Smooth muscle cell (in vitro differentiated cells): ENCODE measurements at regions not wholly inside any gene's neighbourhood (a gene's known extent, or its start where the extent isn't known, plus 50 kb on each side); places are given as distances from the start of the nearest gene placed in this dataset.

ENCODE experiments used
- DNase-seq: peaks from one replicate; lab custom pipeline; 2025; ENCODE audit not compliant: unreplicated experiment; lab: John Stamatoyannopoulos, UW
- H2AFZ ChIP-seq: fragments of 200-600 bp; sonication (generic); 2 replicates; pipeline ENCODE4 v1.6.0; 2016; ENCODE audit warnings: antibody characterized with exemption, low read depth, mild to moderate bottlenecking
- H3F3A ChIP-seq: fragments of 200-600 bp; sonication (generic); 2 replicates; pipeline ENCODE4 v1.6.0; 2017; ENCODE audit warnings: antibody characterized with exemption, low read depth
- H3K27ac ChIP-seq: fragments of 200-600 bp; sonication (generic); 2 replicates; pipeline ENCODE4 v1.5.1; 2016; ENCODE audit warnings: low read depth, mild to moderate bottlenecking
- H3K27me3 ChIP-seq: fragments of 200-600 bp; sonication (generic); 2 replicates; pipeline ENCODE4 v1.6.1; 2016; ENCODE audit warnings: low read depth, mild to moderate bottlenecking
- H3K36me3 ChIP-seq: fragments of 200-600 bp; sonication (generic); 2 replicates; pipeline ENCODE4 v1.5.1; 2016; ENCODE audit warnings: low read depth
- H3K4me1 ChIP-seq: fragments of 200-600 bp; sonication (generic); 2 replicates; pipeline ENCODE4 v1.5.1; 2016; ENCODE audit warnings: low read depth
- H3K4me2 ChIP-seq: fragments of 200-600 bp; sonication (generic); 2 replicates; pipeline ENCODE4 v1.6.0; 2016; ENCODE audit warnings: mild to moderate bottlenecking
- H3K4me3 ChIP-seq: fragments of 200-600 bp; sonication (generic); 2 replicates; pipeline ENCODE4 v1.5.1; 2016; ENCODE audit warnings: mild to moderate bottlenecking
- H3K79me2 ChIP-seq: fragments of 200-600 bp; sonication (generic); 2 replicates; pipeline ENCODE4 v1.6.0; 2016; ENCODE audit warnings: low read depth, mild to moderate bottlenecking
- H3K9ac ChIP-seq: fragments of 200-600 bp; sonication (generic); 2 replicates; pipeline ENCODE4 v1.6.0; 2016; ENCODE audit warnings: low read depth
- H3K9me3 ChIP-seq: fragments of 200-600 bp; sonication (generic); replicated peaks from 2 replicates; pipeline ENCODE4 v1.5.1; 2016; ENCODE audit warnings: low read depth
- H4K20me1 ChIP-seq: fragments of 200-600 bp; sonication (generic); 2 replicates; pipeline ENCODE4 v1.6.0; 2016; ENCODE audit warnings: low read depth
- WGBS: methylation state at CpG from one replicate; pipeline ENCODE4 v1.1.7; 2016; ENCODE audit warnings: low lambda C conversion rate; 5-methylcytosine and 5-hydroxymethylcytosine counted together
- TF ChIP-seq, protein P1 (sequence below): fragments of 200-600 bp; sonication (generic); IDR thresholded peaks from 2 replicates; pipeline ENCODE4 v1.5.1; 2017; ENCODE audit warnings: borderline replicate concordance, mild to moderate bottlenecking, antibody characterized with exemption; ENCODE audit not compliant: insufficient read depth, poor library complexity, severe bottlenecking

GRCh38 chr22:49488943-49489342 is 338.7 kb downstream of the BRD1 start:
- H3K79me2 ChIP-seq = no peaks in the 10 kb centered on the region
- no peak overlapping the region for H3K4me2 ChIP-seq
- H4K20me1 ChIP-seq = no peaks in the 10 kb centered on the region
- H3K4me1 ChIP-seq = peaks cover 4% of the 10 kb centered on the region
- H3F3A ChIP-seq = no peaks in the 10 kb centered on the region
- 85% methylated on average over 10 of the region's 10 CpGs for whole genome bisulfite sequencing
- H3K27ac ChIP-seq = no peak overlapping the region
- H3K9ac ChIP-seq = no peak overlapping the region
- DNase-seq = no peak
- no peak overlapping the region for H3K4me3 ChIP-seq
- H3K9me3 ChIP-seq = no peaks in the 10 kb centered on the region
- TF ChIP-seq, protein P1, sequence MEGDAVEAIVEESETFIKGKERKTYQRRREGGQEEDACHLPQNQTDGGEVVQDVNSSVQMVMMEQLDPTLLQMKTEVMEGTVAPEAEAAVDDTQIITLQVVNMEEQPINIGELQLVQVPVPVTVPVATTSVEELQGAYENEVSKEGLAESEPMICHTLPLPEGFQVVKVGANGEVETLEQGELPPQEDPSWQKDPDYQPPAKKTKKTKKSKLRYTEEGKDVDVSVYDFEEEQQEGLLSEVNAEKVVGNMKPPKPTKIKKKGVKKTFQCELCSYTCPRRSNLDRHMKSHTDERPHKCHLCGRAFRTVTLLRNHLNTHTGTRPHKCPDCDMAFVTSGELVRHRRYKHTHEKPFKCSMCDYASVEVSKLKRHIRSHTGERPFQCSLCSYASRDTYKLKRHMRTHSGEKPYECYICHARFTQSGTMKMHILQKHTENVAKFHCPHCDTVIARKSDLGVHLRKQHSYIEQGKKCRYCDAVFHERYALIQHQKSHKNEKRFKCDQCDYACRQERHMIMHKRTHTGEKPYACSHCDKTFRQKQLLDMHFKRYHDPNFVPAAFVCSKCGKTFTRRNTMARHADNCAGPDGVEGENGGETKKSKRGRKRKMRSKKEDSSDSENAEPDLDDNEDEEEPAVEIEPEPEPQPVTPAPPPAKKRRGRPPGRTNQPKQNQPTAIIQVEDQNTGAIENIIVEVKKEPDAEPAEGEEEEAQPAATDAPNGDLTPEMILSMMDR = no peak
- H2AFZ ChIP-seq = no peak overlapping the region
- no peaks in the 10 kb centered on the region for H3K36me3 ChIP-seq
- H3K27me3 ChIP-seq = no peaks in the 10 kb centered on the region

DNA sequence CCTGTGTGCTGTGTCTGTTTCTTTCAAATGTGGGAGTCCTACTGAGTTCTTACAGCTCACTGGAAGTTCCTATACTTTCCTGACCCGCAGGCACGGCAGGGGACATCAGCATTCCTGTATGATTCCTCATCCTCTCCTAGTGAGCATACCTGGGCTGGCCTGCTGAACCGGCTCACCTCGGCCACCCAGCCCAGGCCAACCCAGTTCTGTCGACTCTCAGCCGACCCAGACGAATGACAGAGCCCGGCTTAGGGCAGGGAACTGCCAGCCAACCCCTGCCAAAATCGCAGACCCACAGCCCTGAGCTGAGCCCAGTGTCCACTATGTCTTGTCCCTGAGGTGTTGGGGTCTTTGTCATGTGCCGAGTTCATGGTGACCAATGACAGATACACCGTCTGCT is 339.7 kb downstream of the BRD1 start:
- no peaks in the 10 kb centered on the region for H3K9me3 ChIP-seq
- no peak overlapping the region for H3K4me3 ChIP-seq
- TF ChIP-seq, protein P1 = no peak
- no peaks in the 10 kb centered on the region for H3K79me2 ChIP-seq
- peaks cover 4% of the 10 kb centered on the region for H3K4me1 ChIP-seq
- no peak for DNase-seq
- no peak overlapping the region for H2AFZ ChIP-seq
- H3K4me2 ChIP-seq = no peak overlapping the region
- peak overlapping the region; percentile 50 for H3K27ac ChIP-seq
- H3K36me3 ChIP-seq = no peaks in the 10 kb centered on the region
- H3K27me3 ChIP-seq = no peaks in the 10 kb centered on the region
- H4K20me1 ChIP-seq = no peaks in the 10 kb centered on the region
- H3K9ac ChIP-seq = peak overlapping the region; percentile 28
- no peaks in the 10 kb centered on the region for H3F3A ChIP-seq
- whole genome bisulfite sequencing = 26% methylated on average over 11 of the region's 11 CpGs

DNA sequence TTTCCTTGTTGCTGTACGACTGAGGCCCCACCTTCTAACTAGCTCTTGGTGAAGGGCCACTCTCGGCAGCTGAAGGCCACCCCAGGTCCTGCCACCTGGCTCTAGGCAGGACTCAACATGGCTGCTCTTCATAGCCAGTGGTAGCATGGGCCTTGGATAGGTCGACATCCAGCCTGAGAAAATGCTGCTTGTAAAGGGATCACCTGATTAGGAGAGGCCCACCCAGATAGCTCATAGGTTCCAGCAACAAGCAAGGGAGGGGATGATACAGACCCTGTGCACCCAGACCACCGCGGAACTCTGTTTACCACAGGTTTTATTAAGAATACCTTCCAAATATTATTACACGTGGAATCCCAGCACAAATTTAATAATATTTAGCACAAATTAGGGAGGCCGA is 341.4 kb downstream of the BRD1 start:
- TF ChIP-seq, protein P1 = no peak

DNA sequence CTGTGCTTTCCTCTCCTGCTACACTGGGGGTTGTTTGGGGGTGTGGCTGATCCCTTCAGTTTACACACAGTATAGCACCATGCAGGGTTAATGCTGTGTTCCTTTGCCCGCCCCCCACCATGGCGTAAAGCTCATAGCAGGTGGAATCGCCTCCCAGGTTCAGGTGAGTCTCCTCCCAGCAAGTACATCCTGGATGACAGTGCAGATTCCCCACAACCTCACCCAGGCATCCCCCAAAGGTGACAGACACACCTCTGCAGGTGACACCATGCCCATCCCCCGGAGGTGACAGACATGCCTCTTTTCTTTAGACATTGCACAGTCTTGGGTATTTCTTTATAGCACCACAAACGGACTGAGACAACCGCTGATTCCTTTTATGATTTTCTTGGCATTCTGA is 343.7 kb downstream of the BRD1 start:
- no peak for DNase-seq
- Histone ChIP-seq H2AFZ (no peak overlapping the region), H3K4me2 (no peak overlapping the region), H3K27ac (no peak overlapping the region), H3K4me1 (peaks cover 15% of the 10 kb centered on the region), H3K9me3 (no peaks in the 10 kb centered on the region), H3K9ac (no peak overlapping the region), H3F3A (no peaks in the 10 kb centered on the region), H4K20me1 (no peaks in the 10 kb centered on the region), H3K27me3 (no peaks in the 10 kb centered on the region), H3K4me3 (no peak overlapping the region), H3K36me3 (no peaks in the 10 kb centered on the region), H3K79me2 (no peaks in the 10 kb centered on the region)
- 91% methylated on average over 6 of the region's 6 CpGs for WGBS
- TF ChIP-seq, protein P1 = no peak

More for the DNA sequence above, 341.4 kb downstream of the BRD1 start:
- Histone ChIP-seq H3K9me3 (no peaks in the 10 kb centered on the region), H3F3A (no peaks in the 10 kb centered on the region), H3K4me2 (no peak overlapping the region), H3K27ac (no peak overlapping the region), H3K27me3 (no peaks in the 10 kb centered on the region), H3K4me3 (no peak overlapping the region), H2AFZ (no peak overlapping the region), H3K9ac (no peak overlapping the region), H3K79me2 (no peaks in the 10 kb centered on the region), H3K4me1 (peaks cover 15% of the 10 kb centered on the region), H4K20me1 (no peaks in the 10 kb centered on the region), H3K36me3 (no peaks in the 10 kb centered on the region)
- DNase-seq = no peak
- WGBS = 93% methylated on average over 7 of the region's 7 CpGs
